ENCODE measurements at regions not wholly inside any gene's neighbourhood (a gene's known extent, or its start where the extent isn't known, plus 50 kb on each side); places are given as distances from the start of the nearest gene placed in this dataset.
"Not testable (repeated sequence)": the region's sequence is repeated elsewhere in the genome, so short reads cannot be mapped to it uniquely, and the experiment has no call there.

DNA sequence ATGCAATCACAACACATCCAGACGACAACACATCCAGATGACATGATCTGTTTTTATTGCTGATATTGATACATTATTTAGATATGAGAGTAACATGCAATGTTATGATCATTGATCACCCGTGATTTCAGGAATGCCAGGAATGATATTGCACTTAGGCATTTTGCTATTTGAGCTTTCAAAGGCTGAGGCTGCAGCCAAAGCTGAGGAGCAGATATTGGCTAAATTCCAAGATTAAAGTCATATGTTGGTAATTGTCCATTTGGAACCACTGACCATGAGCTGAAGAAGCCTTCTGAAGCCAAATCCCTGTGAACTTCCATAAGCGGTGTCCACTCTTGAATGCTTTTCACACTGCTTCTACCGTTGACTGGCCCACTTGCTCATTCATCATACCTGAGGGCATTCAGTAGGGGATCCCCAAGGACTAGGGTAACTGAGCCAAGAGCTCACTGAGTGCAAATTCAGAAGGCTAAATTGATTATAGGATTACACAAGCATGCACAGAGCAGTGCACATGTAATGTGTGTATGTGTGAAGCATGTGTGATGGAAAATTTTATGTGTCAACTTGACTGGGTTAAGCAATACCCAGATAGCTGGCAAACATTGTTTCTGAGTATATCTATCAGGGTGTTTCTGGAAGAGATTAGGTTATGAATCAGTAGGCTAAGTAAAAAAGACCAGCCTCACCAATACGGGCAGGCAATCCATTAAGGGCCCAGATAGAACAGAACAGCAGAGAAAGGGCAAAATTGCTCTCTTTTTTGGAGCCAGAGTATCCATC, 92.1 kb upstream of the PLAAT1 start:
- intact Hi-C loops (cut with DNase I; ENCODE audit: low total_unique reads), result no loop called here
- H3K9me3 ChIP-seq, result no peaks in the 10 kb centered on the region
- no peaks in the 10 kb centered on the region for H3K27me3 ChIP-seq
- no peak for TF ChIP-seq POLR2A (IDR thresholded peaks at IDR 0.05)
- TF ChIP-seq, protein P1, sequence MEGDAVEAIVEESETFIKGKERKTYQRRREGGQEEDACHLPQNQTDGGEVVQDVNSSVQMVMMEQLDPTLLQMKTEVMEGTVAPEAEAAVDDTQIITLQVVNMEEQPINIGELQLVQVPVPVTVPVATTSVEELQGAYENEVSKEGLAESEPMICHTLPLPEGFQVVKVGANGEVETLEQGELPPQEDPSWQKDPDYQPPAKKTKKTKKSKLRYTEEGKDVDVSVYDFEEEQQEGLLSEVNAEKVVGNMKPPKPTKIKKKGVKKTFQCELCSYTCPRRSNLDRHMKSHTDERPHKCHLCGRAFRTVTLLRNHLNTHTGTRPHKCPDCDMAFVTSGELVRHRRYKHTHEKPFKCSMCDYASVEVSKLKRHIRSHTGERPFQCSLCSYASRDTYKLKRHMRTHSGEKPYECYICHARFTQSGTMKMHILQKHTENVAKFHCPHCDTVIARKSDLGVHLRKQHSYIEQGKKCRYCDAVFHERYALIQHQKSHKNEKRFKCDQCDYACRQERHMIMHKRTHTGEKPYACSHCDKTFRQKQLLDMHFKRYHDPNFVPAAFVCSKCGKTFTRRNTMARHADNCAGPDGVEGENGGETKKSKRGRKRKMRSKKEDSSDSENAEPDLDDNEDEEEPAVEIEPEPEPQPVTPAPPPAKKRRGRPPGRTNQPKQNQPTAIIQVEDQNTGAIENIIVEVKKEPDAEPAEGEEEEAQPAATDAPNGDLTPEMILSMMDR (IDR thresholded peaks at IDR 0.05), result no peak
- no peak for DNase-seq
- no peak overlapping the region for H3K27ac ChIP-seq
- H3K36me3 ChIP-seq, result no peaks in the 10 kb centered on the region
- no peaks in the 10 kb centered on the region for H3K4me1 ChIP-seq
- H3K4me3 ChIP-seq, result no peak overlapping the region

GRCh38 chr3:193149998-193150397, 91.0 kb upstream of the PLAAT1 start:
- H3K36me3 ChIP-seq, result no peaks in the 10 kb centered on the region
- intact Hi-C loops (cut with DNase I; ENCODE audit: low total_unique reads), result no loop called here
- TF ChIP-seq, protein P1 (IDR thresholded peaks at IDR 0.05), result no peak
- TF ChIP-seq POLR2A (IDR thresholded peaks at IDR 0.05), result no peak
- H3K4me1 ChIP-seq, result no peaks in the 10 kb centered on the region
- no peak overlapping the region for H3K4me3 ChIP-seq
- H3K27ac ChIP-seq, result no peak overlapping the region
- DNase-seq, result no peak
- no peaks in the 10 kb centered on the region for H3K9me3 ChIP-seq
- no peaks in the 10 kb centered on the region for H3K27me3 ChIP-seq

DNA sequence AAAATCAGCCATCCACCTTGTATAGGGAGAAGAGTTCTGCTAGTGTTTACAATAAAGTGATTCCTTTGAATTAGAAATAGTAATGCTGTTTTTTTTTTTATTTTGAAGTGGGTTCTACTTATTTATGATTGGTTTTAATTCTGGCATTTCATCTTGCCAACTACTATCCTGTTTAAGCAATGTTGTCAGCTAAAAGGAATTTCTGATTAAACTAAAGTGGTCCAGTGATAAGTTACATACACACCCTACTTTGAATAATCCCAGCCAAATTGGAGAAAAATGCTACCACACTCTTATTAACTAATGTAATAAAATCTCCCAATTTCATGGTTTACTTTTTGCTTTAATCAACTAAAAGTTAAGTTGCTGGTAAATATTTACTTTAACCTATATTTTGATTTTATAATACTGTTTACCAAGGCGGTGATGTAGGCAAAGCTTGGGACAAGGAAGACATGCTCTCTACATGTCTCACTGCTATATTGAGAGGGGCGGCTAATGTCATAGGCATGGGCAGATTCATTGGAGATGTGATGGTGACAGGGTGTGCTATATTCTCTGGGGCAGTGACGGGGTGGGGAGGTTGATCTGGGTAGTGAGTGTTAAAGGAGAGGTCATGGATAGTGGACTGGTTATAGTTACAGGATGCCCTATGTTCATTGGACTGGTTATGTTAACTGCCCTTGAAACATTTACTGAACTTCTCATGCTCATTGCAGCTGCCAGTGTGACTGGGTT, 85.8 kb upstream of the PLAAT1 start:
- H3K36me3 ChIP-seq; H3K27me3 ChIP-seq; H3K9me3 ChIP-seq; DNase-seq; intact Hi-C loops (cut with DNase I; ENCODE audit: low total_unique reads); H3K27ac ChIP-seq; H3K4me1 ChIP-seq; H3K4me3 ChIP-seq: not testable (repeated sequence)

GRCh38 chr3:193157051-193157450, 84.0 kb upstream of the PLAAT1 start:
- no peak overlapping the region for H3K27ac ChIP-seq
- intact Hi-C loops (cut with DNase I; ENCODE audit: low total_unique reads), result no loop called here
- TF ChIP-seq POLR2A (IDR thresholded peaks at IDR 0.05), result no peak
- TF ChIP-seq, protein P1 (IDR thresholded peaks at IDR 0.05), result no peak
- no peaks in the 10 kb centered on the region for H3K4me1 ChIP-seq
- H3K27me3 ChIP-seq, result no peaks in the 10 kb centered on the region
- no peak overlapping the region for H3K4me3 ChIP-seq
- H3K9me3 ChIP-seq, result no peaks in the 10 kb centered on the region
- DNase-seq, result no peak
- H3K36me3 ChIP-seq, result no peaks in the 10 kb centered on the region

- no peaks in the 10 kb centered on the region for H3K9me3 ChIP-seq
- H3K36me3 ChIP-seq, result no peaks in the 10 kb centered on the region
- no peaks in the 10 kb centered on the region for H3K4me1 ChIP-seq
- no peak overlapping the region for H3K27ac ChIP-seq
- H3K27me3 ChIP-seq, result no peaks in the 10 kb centered on the region
- TF ChIP-seq, protein P1 (IDR thresholded peaks at IDR 0.05), result no peak
- no peak for TF ChIP-seq POLR2A (IDR thresholded peaks at IDR 0.05)
- intact Hi-C loops (cut with DNase I; ENCODE audit: low total_unique reads), result no loop called here
- no peak overlapping the region for H3K4me3 ChIP-seq
- DNase-seq, result no peak
These were observed 75.4 kb upstream of the PLAAT1 start for GRCh38 chr3:193165431-193166120.

Data from uterus (tissue), 3 donors.